ENCODE measurements at regions not wholly inside any gene's neighbourhood (a gene's known extent, or its start where the extent isn't known, plus 50 kb on each side); places are given as distances from the start of the nearest gene placed in this dataset.

DNA sequence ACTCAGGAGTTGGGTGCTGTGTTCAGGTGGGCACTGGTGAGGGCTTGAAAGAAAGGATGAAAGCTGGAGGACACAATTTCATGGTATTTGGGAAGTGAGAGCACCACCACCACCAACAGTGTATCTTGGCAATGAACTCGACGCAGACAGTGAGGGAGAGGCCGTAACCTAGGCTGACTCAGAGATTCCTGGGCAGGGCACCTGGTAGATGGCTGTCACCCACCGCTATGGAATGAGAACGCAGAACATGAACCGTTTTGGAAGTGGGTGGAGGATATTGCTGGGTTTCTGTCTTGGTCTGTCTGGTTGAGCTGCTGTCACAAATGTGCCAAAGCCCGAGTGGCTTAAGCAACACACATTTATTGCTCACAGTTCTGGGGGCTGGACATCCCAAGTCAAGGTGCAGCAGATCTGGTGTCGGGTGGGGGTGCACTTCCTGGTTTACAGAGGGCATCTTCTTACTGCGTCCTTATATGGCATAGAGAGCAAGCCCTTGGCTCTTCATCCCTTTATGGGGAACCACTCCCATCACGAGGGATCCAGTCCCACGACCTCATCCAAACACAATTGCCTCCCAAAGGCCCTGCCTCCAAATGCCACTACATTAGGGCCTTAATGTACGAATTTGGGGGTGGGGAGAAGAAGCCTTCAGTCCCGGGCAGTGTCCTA lies 246.3 kb downstream of the SIPA1L2 start:
- Histone ChIP-seq H3K56ac (ENCODE audit: insufficient read length, low read depth, low read length) (no peak overlapping the region), H4K91ac (ENCODE audit: insufficient read length, low read depth, low read length) (no peak overlapping the region), H3K9me3 (ENCODE audit: control insufficient read depth, low read depth, low read length) (no peaks in the 10 kb centered on the region), H3K79me1 (ENCODE audit: insufficient read depth, low read depth, low read length, poor library complexity, severe bottlenecking) (no peaks in the 10 kb centered on the region), H3K9ac (ENCODE audit: extremely low read depth, insufficient read length, low read length) (no peak overlapping the region), H3K27ac (ENCODE audit: insufficient read length, low read depth, low read length) (no peak overlapping the region), H2BK12ac (ENCODE audit: insufficient read length, low read depth, low read length) (no peak overlapping the region), H2BK20ac (ENCODE audit: low read depth, low read length, poor library complexity, severe bottlenecking) (no peak overlapping the region), H3K4me2 (ENCODE audit: insufficient read depth, insufficient read length, low read length) (no peak overlapping the region), H4K8ac (replicated peaks; ENCODE audit: insufficient read length, low read depth, low read length) (no peak overlapping the region), H2AK5ac (ENCODE audit: insufficient read length, low read length) (no peak overlapping the region), H3K18ac (ENCODE audit: insufficient read length, low read depth, low read length) (no peak overlapping the region), H3K23me2 (ENCODE audit: insufficient read length, low read depth, low read length, poor library complexity, severe bottlenecking) (no peaks in the 10 kb centered on the region), H3K23ac (ENCODE audit: insufficient read length, low read depth, low read length) (no peak overlapping the region), H4K5ac (ENCODE audit: insufficient read length, low read depth, low read length) (no peak overlapping the region), H3T11ph (ENCODE audit: low read length) (no peak overlapping the region), H2BK5ac (ENCODE audit: insufficient read length, low read length) (no peak overlapping the region), H4K20me1 (ENCODE audit: control insufficient read depth, insufficient read depth, insufficient read length) (no peaks in the 10 kb centered on the region), H2BK120ac (ENCODE audit: low read depth, low read length, poor library complexity, severe bottlenecking) (no peak overlapping the region), H2BK15ac (ENCODE audit: low read depth, low read length) (no peak overlapping the region), H2AFZ (ENCODE audit: low read length) (no peak overlapping the region), H3K4me1 (ENCODE audit: insufficient read depth, low read length) (0 out of 2 replicates have a peak, but pooled peaks cover 3% of the 10 kb centered on the region), H3K4ac (ENCODE audit: low read depth, low read length) (no peak overlapping the region), H3K27me3 (ENCODE audit: insufficient read depth, low read length) (no peaks in the 10 kb centered on the region), H3K79me2 (ENCODE audit: insufficient read depth, low read length) (no peaks in the 10 kb centered on the region), H3K14ac (ENCODE audit: insufficient read depth, low read length) (no peak overlapping the region)
- Mint-ChIP-seq H3K27ac (no peak overlapping the region), H3K4me1 (peaks cover 14 to 15% of the 10 kb centered on the region in 2 experiments), H3K36me3 (ENCODE audit: insufficient read depth in 1 of 3, low read depth in 3 of 3) (0 out of 7 replicates have a peak, but pooled peaks cover 0 to 3% (median 0%) of the 10 kb centered on the region in 3 experiments), H3K27me3 (ENCODE audit: low read depth) (peaks cover 33% of the 10 kb centered on the region), H3K9me3 (no peaks in the 10 kb centered on the region), H3K4me3 (no peak overlapping the region)
- no peak for DNase-seq
- WGBS (ENCODE audit: extremely low coverage, insufficient read length, low lambda C conversion rate): no CpG with 5 or more reads among the region's 13 CpGs
- TF ChIP-seq CTCF (conservative IDR thresholded peaks at IDR 0.05): no peak
